ENCODE measurements at regions not wholly inside any gene's neighbourhood (a gene's known extent, or its start where the extent isn't known, plus 50 kb on each side); places are given as distances from the start of the nearest gene placed in this dataset.

DNA sequence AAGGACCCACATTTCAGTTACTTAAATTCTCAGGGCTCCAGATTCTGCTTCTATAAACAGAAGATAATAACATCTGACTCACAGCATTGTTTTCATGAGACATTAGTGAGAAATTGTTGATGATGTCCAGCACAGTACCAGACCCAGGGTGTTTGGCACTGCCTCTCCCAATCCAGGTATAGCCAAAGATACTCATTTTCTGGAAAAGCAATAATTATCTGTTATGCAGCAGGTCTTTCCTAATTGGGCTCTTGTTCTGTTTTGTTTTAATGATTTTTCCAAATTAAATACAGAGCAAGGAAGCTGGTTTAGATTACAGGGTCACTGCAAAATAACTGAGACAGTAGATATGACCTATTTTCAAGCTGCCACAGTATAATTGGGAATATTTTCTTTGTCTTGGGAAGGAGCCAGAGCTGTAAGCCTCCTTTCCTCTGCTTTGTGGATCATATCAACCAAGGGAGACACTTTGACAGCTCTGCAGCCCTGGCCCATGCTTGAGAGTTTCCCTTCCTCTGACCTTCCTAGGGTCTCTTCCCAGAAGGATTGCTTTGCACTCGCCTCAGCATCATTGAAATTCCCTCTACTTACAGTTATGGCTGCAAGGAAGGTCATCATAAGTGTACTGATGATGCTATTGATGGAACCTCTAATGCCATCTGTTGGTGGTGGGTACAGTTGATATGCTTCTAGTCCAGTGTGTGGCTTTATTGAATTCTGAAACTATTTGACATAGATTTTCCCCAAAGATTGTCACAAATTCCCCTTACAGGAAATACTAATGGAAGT, 522.4 kb upstream of the ADAMTS9 start:
- Histone ChIP-seq H3K4me1 (no peaks in the 10 kb centered on the region), H3K36me3 (no peaks in the 10 kb centered on the region), H3K4me3 (no peak overlapping the region), H3K9me3 (peaks cover 0 to 3% of the 10 kb centered on the region in 2 donors), H3K27me3 (no peaks in the 10 kb centered on the region), H3K27ac (no peak overlapping the region)
- intact Hi-C loops (cut with DNase I) = no loop called here
- no peak for DNase-seq
- TF ChIP-seq, protein P1, sequence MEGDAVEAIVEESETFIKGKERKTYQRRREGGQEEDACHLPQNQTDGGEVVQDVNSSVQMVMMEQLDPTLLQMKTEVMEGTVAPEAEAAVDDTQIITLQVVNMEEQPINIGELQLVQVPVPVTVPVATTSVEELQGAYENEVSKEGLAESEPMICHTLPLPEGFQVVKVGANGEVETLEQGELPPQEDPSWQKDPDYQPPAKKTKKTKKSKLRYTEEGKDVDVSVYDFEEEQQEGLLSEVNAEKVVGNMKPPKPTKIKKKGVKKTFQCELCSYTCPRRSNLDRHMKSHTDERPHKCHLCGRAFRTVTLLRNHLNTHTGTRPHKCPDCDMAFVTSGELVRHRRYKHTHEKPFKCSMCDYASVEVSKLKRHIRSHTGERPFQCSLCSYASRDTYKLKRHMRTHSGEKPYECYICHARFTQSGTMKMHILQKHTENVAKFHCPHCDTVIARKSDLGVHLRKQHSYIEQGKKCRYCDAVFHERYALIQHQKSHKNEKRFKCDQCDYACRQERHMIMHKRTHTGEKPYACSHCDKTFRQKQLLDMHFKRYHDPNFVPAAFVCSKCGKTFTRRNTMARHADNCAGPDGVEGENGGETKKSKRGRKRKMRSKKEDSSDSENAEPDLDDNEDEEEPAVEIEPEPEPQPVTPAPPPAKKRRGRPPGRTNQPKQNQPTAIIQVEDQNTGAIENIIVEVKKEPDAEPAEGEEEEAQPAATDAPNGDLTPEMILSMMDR (IDR thresholded peaks at IDR 0.05) = no peak
- ATAC-seq = no peak

DNA sequence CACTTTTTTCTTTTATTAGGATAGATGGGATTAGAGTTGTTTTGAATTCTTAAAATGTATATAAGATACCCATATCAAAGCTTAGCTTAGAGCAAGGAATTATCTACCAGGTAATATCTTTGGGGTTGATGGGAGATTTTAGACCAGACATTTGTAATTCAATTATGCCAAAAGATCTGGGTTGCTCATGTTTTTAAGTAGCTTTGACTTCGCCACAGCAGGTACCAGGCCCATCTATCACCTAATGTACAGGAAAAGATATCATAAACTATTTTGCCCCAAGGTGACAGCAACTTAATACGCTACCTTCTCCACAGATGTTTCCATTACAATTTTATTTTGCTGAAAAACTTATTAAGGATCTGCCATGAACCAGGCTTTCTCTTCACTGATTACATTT, 514.6 kb upstream of the ADAMTS9 start:
- Histone ChIP-seq H3K4me3 (no peak overlapping the region), H3K27me3 (no peaks in the 10 kb centered on the region), H3K27ac (no peak overlapping the region), H3K4me1 (no peaks in the 10 kb centered on the region), H3K36me3 (no peaks in the 10 kb centered on the region), H3K9me3 (peaks cover 0 to 3% of the 10 kb centered on the region in 2 donors)
- intact Hi-C loops (cut with DNase I) = no loop called here
- TF ChIP-seq, protein P1 (IDR thresholded peaks at IDR 0.05) = no peak
- ATAC-seq (no peak), DNase-seq (no peak)

DNA sequence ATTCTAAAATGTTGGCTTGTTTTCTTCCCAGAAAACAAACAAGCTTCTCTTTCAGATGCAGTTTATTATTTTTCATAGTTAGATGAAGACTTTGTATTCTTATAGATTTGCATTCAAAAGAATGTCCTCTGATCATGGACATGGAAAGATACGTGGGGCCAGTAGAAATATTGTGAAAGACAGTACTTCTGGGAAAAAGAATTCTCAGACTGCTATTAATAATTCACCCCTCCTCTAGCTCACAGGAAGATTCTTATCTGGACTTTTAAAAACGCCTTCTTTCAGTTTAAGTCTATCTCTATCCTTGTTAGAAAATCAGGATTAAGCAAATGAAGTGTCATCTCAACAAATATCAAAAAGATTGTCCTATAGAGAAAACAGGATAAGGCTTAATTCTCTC, 514.1 kb upstream of the ADAMTS9 start:
- intact Hi-C loops (cut with DNase I) = no loop called here
- DNase-seq (no peak), ATAC-seq (no peak)
- Histone ChIP-seq H3K4me3 (no peak overlapping the region), H3K4me1 (no peaks in the 10 kb centered on the region), H3K36me3 (no peaks in the 10 kb centered on the region), H3K9me3 (peaks cover 0 to 3% of the 10 kb centered on the region in 2 donors), H3K27ac (no peak overlapping the region), H3K27me3 (no peaks in the 10 kb centered on the region)
- TF ChIP-seq, protein P1 (IDR thresholded peaks at IDR 0.05) = no peak

DNA sequence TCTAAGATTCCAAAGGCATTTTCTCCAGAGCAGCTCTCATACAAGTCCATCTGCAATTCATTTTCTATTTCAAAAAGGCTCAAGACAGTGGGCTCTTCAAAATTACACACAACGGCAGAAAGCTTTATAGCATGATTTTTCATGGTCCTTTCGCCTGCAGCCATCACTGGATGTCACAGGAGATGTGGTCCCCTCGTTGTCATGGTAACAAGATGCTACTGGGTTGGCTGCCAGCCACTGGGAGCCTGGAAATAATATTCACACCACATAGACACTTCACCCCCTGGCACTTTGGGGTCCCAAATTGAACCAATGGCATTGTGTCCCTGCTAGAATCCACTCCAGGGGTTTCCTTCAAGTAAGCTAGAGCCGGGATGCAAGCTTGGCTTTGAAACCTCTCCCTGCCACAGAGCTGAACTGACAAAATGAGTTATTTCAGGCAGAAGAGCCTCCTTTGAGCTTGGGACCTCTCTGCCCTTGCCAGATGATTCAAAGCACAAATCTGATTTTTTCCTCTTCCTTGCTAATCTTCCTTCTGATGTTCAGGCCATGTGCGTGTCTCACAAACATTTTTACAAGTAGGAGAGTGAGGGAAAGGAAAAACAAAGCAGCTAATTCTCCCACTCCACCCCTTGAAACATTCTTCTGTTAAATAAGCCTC, 512.6 kb upstream of the ADAMTS9 start:
- intact Hi-C loops (cut with DNase I) = no loop called here
- no peak overlapping the region for H3K27ac ChIP-seq
- no peak overlapping the region for H3K4me3 ChIP-seq
- H3K9me3 ChIP-seq = no peaks in the 10 kb centered on the region
- no peaks in the 10 kb centered on the region for H3K4me1 ChIP-seq
- no peaks in the 10 kb centered on the region for H3K27me3 ChIP-seq
- H3K36me3 ChIP-seq = no peaks in the 10 kb centered on the region
- no peak for DNase-seq
- TF ChIP-seq, protein P1 (IDR thresholded peaks at IDR 0.05) = no peak
- no peak for ATAC-seq

DNA sequence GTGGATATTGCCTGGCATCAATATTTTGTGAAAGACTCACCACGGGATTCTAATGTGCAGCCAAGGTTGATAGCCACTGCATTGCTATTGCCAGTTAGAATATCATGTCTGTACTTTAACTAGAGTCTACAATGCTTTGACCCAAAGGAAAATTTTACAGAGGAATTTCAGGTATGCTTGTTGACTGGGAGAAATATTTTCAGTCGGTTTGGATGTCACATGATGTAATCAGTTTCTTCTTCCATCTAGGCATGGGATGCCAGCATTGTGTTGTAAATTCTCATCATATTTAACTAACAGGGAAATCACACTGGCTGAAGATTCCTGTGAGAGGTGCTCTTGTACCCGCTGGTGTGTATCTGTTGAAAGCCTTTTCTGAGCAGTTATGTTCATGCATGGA, 508.9 kb upstream of the ADAMTS9 start:
- Histone ChIP-seq H3K4me3 (no peak overlapping the region), H3K36me3 (no peaks in the 10 kb centered on the region), H3K27ac (no peak overlapping the region), H3K27me3 (no peaks in the 10 kb centered on the region), H3K9me3 (no peaks in the 10 kb centered on the region), H3K4me1 (no peaks in the 10 kb centered on the region)
- ATAC-seq (no peak), DNase-seq (no peak)
- TF ChIP-seq, protein P1 (IDR thresholded peaks at IDR 0.05) = no peak
- intact Hi-C loops (cut with DNase I) = no loop called here
